Stimulated activated CD8-positive, alpha-beta memory T cell treated with anti-CD3 and anti-CD28 coated beads, Interleukin-7, amount 100 ng/mL, for 1 hour (primary cell): ENCODE measurements at regions not wholly inside any gene's neighbourhood (a gene's known extent, or its start where the extent isn't known, plus 50 kb on each side); places are given as distances from the start of the nearest gene placed in this dataset.
"Not testable (repeated sequence)": the region's sequence is repeated elsewhere in the genome, so short reads cannot be mapped to it uniquely, and the experiment has no call there.

Experiments
- DNase-seq, 2 donors: peaks; one replicate each; pipeline ENCODE4 v3.0.0-alpha.2; 2020; ENCODE audit warnings: low read depth in 2 of 2

DNA sequence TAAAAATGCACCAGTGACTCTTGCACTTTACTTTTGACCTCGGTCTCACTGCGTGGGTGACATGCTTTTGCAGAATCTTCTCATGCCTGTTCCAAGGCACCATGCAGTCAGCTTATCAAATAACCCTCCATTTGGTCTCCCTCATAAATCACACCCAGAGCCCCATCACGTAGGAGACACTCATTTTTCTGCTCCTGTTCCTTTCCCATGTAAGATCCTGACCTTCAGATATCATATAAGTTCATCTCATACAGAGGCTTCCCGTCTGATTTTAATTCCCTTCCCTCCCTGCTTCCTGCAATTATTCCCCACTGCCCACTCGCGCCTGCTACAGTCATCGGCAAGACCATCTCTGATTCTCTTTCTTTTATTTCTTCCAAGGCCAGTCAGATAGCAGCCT lies 1226.3 kb upstream of the AUTS2 start:
- DNase-seq: no peak

- no peak for DNase-seq
Observed at GRCh38 chr7:68376131-68376661, 1222.1 kb upstream of the AUTS2 start.

- no peak for DNase-seq
Observed at GRCh38 chr7:68381731-68382130, 1216.5 kb upstream of the AUTS2 start.

GRCh38 chr7:68384581-68384980 lies 1213.7 kb upstream of the AUTS2 start:
- DNase-seq: no peak

DNA sequence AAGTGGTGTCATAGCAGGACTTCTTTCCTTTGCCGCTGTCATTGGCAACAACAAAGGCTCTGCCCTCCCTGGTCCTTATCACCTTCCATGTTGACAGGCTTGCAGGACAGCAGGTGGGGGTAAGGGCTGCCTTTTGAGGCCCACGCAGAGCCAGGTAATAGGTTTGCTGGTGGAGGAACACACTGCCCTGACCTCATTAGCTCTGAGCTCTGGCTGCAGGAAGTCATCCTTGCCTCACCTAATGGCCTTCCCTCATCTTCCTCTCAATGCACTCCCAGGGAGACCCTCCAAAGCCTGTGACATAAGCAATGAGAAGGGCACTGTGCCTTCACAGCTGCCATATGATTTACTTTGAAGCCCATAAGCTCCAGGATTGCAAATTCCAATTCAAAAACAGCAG lies 1205.2 kb upstream of the AUTS2 start:
- no peak for DNase-seq

- DNase-seq: no peak
Observed at GRCh38 chr7:68394131-68394530, 1204.1 kb upstream of the AUTS2 start.

DNA sequence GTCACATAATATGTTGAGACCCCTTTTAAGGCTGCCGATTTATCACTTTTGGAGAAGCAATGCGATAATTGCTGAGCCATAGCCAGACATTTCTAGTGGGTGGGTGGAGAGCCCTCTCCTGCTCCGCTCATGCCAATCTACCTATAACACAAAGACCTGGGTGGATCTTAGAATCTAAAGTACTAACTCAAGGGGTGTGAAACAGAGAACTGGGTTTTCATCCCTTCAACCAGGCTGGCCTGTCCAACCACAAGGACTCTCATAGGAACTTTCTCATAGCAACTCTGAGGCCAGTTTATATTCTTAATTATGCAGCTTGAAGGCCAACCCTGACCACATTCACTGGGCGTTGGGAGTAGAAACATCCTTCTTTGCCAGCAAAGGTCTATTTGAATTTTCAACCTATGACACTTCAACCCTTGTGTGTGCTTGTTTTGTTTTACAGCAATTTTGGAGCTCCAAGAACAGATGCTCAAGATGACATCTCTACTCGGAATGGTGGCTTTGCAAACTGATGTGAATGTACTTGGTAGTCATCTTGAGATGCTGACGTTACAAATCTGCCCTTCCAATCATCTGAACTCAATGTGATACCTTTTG lies 1198.2 kb upstream of the AUTS2 start:
- DNase-seq: no peak

DNA sequence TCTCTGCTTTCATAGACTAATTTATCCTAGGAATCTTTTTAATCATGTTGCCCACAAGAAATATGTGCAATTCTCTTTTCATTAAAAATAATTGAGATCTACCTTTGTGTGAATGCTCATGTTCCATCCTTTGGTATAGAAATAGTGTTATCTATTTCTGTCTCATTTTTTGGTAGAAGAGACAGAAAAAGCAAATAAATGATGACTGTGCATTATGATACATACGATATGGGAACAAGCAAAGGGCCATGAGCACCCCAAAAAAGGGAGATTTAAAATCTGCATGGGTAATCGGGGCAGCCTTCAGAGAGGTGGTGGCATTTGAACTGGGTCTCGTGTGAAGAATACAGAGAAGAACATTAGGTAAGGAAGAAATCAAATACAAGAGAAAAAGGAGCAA lies 1197.5 kb upstream of the AUTS2 start:
- DNase-seq: no peak

DNA sequence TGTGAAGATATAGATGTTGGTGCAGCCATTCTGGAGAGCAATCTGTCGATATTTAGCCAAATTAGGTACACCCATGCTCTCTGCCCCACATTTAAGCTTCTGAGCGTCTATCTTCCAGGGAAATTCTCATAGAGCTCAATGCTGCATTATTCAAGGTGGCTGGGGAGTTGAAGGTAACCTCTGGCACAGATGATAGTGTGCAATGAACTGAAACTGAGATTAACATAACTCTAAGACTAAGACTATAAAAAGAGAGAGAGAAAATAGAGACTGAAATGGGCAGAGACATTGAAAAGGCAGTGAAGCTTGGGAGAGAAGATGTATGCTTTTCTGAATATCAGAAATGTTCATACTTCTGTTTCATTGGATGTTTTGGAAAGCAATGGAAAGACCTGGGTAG lies 1197.0 kb upstream of the AUTS2 start:
- DNase-seq: no peak

- no peak for DNase-seq
Observed at GRCh38 chr7:68406480-68406879, 1191.8 kb upstream of the AUTS2 start.

DNA sequence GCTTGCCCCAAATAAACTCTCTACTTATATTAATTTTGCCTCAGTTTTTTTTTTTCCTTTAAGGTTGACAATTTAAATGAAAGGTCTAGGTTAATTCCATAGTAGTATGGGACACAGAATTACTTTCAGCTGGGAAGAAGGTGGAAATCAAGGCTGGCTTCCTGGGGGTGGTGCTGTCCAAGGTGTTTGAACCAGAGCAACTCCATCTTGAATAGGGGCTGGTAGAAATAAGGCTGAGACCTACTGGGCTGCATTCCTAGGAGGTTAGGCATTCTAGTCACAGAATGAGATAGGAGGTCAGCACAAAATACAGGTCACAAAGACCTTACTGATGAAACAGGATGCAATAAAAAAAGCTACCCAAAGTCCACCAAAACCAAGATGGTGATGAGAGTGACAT lies 1190.8 kb upstream of the AUTS2 start:
- DNase-seq: no peak

- no peak for DNase-seq
Observed at GRCh38 chr7:68408873-68409272, 1189.4 kb upstream of the AUTS2 start.

- no peak for DNase-seq
Observed at GRCh38 chr7:68409851-68410250, 1188.4 kb upstream of the AUTS2 start.

- not testable (repeated sequence) for DNase-seq
Observed at GRCh38 chr7:68410693-68411092, 1187.6 kb upstream of the AUTS2 start.

DNA sequence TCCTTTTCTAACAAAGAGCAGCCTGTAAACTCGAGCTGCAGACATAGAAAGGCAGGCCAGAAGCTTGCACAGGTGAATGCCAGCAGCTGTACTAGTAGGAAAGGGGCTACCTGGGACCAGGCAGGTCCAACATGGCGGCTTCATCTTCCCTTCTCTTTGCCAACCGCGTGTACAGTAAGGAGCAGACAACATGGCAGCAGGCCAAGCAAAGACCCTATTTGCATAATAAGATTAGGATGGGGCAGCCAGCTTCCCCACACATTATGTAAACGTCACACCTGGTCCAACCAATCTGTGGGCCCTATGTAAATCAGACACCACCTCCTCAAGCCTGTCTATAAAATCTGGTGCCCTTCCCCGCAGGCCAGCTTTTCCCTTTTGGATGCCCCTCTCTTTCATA lies 1186.5 kb upstream of the AUTS2 start:
- DNase-seq: no peak

DNA sequence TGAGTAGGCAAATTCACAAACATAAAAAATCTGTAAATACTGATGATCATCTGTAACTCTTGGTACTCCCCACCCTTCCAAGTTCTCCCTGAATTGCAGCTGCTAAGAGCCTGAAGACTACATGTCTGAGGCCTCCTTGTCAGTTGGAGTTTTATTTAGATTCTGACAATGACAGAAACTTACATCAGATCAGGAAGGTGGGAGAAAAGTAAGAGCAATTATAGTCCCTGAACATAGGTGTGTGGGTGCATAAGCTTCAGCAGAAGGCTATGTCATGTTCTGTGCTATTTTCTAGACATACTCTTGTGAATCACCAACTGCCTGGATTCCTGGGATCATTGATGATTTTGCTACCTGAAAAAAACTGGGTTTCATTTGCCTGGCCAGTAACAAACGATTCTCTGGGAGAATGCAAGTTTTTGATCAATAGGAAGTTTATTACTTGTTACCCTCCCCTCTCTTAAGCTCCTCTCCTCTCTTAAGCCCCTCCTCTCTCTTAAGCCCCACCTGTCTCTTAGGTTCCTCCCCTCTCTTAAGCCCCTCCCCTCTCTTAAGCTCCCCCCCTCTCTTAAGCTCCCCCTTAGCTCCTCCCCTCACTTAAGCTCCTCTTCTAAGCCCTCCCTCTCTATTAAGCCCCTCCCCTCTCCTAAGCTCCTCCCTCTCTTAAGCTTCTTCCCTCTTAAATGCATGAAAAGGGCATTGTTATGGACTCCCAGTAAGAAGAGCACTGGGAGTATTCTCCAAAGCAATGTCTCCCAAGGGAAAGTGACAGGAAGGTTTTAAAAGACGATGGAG lies 1183.4 kb upstream of the AUTS2 start:
- no peak for DNase-seq

DNA sequence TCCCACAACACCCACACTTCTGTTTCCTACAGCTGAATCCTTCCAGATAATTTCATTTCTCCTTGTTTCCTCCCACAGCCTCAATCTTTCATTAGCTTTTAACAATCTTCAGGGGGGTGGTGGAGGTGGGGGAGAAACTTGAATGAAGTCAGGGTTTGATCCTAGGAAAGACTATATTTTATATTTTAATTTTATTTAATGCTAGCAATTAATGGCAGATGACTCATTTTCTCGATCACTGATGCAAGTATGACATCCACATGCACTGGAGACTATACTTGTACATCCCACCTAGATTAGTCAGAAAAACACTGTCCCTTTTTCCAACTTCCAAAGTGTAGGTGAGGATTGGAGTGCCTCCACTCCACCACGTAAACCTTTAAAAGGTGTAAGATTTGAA lies 1181.3 kb upstream of the AUTS2 start:
- DNase-seq: no peak

- DNase-seq: no peak
Observed at GRCh38 chr7:68417659-68418058, 1180.6 kb upstream of the AUTS2 start.

DNA sequence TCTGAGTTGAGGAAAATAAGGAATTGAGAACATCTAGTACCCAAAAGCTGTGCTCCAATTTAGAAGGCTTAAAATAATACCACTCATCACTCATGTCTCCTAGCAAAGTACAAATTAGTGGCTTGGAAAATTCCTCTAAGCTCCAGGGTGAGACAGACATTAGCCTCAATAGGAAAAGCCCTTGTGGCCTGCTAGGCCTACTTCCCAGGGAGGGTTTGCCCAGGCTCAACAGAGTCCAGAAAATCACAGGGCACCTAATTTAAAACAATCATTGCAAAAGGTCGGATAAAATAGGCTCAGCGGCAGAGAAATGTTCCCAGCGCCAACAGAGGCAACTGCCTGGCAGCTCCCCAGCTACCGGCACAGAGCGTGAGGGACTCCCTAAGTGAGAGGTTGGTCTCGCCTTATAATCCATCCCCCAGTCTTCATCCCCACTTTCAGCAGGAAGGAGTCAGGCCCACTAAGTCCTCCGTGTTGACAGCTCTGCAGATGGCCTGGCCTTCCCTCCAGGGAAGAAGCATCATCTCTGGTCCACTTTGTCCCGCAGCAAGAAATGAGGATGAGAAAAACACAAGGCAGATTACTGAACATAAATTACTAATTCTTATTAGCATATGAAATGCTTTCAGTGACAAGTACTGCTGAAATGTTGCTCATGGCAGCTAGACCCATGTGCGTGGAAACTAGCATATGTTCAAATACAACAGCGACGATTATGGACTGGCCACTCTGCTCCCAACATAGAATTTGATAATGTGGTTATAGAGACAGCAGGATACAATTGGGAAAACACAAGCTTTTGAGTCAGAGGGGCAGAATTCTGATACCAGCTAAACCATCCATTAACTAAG lies 1177.7 kb upstream of the AUTS2 start:
- DNase-seq: no peak

DNA sequence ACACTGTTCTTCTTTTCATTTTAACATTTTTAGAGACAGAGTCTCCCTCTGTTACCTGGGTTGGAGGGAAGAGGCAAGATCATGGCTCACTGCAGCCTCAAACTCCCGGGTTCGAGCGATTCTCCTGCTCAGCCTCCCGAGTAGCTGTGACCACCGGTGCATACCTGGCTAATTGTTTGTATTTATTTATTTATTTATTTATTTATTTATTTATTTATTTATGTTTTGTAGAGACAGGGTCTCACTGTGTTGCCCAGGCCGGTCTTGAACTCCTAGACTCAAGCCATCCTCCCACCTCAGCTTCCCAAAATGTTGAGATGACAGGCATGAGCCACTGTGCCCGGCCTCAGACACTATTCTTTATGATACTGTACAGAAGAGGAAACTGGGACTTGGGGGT lies 1176.6 kb upstream of the AUTS2 start:
- no peak for DNase-seq

DNA sequence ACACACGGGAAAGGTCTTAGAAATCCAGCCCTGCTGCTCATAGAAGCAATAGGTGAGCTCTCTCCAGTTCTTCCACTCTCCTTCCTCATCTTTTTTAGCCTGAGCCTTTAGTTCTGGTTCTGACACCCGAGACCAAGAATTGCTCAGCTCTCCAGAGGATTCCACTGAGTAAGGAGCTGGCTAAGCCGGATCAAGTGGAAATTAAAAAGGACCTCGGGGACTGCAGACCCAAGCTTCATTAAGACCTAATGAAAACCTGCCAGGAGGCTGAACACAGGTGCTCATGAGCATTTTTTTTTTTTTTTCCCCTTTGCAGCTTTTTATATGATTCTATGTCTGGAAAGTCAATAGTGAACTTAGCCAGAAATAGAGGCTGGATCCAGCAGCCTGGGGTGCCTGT lies 1176.0 kb upstream of the AUTS2 start:
- DNase-seq: no peak

DNA sequence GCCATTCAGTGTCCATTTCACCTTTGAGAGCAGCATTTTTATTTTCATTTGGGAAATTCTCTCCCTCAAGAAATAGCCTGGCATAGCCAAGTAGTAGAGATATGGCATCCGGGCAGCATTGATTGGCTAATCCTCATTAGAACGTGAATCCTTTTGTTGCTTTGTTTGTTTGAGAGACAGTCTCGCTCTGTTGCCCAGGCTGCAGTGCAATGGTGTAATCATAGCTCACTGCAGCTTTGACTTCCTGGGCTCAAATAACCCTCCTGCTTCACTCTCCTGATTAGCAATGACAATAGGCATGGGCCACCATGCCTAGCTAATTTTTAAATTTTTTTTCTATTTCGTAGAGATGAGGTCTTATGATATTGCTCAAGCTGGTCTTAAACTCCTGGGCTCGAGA lies 1174.9 kb upstream of the AUTS2 start:
- no peak for DNase-seq
